ENCODE measurements at regions not wholly inside any gene's neighbourhood (a gene's known extent, or its start where the extent isn't known, plus 50 kb on each side); places are given as distances from the start of the nearest gene placed in this dataset.

- TF ChIP-seq, protein P1, sequence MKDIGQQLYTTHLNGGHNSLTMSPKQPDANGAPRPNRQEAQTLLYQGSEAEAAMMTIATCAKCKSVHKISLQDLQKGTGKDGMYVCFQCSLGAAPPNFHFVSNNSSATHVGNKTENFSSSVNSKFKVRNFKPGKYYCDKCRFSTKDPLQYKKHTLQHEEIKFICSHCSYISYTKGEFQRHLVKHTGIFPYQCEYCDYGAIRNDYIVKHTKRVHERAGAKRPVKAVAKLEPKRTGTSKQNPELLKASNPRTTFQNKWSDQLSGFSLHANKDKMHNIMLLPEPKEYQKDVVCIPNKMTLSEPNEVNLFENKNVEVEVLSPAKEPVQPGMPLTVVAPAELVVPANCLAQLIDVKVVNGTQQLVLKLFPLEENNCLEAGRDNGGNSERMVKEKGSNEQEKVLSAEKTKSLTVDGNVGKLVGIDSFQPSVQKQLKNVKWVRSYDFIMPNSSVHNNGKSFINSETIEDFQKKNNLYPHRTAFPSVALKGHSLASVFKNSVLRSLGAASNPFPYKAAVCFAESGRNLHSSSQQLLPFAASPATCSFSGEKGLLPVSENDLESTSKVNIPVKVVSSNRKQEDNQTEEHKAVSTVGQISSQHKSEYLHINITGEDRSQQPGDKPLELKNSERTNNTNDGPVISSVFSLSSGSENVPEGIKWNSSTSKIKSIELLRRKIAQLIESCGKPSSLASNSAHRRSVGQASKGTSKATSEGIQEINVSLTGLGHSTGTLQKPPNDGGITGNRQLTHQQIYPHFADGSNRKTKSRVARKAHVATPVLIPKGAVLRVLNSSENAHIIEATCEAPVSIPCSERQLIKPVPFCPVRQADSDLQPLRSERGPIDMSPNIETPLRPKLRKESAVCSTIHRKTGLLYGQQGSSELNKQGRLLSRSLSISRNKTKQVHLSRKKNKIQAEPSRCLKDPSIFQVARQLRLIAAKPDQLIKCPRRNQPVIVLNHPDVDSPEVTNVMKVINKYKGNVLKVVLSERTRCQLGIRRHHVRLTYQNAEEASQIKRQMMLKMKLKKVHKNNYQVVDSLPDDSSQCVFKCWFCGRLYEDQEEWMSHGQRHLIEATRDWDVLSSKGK (CRISPR knock-in tag; IDR thresholded peaks at IDR 0.05): no peak
- TF ChIP-seq ZNF445 (CRISPR knock-in tag; IDR thresholded peaks at IDR 0.05; ENCODE audit: low read depth): no peak
- peak; percentile 76 to 87 for TF ChIP-seq TRIM24 (IDR thresholded peaks at IDR 0.05)
- peak; percentile 78 for TF ChIP-seq STAT5A (IDR thresholded peaks at IDR 0.05; ENCODE audit: borderline replicate concordance, low read length)
- no peak for TF ChIP-seq GMEB1 (CRISPR knock-in tag; IDR thresholded peaks at IDR 0.05)
- TF ChIP-seq ARID1B (IDR thresholded peaks at IDR 0.05): peak; percentile 97
- TF ChIP-seq CBFA2T3 (IDR thresholded peaks at IDR 0.05): peak; percentile 95
- TF ChIP-seq LEF1 (IDR thresholded peaks at IDR 0.05): peak; percentile 44; the same call in 1 of the 2 replicates
- TF ChIP-seq SMC3 (conservative IDR thresholded peaks at IDR 0.05; ENCODE audit: insufficient read depth, low read depth, low read length): no peak
- peak; percentile 90 for TF ChIP-seq CBFA2T2 (conservative IDR thresholded peaks at IDR 0.05)
- peak; percentile 91 for TF ChIP-seq MTA2 (IDR thresholded peaks at IDR 0.05; ENCODE audit: low read depth)
- TF ChIP-seq, protein P2, sequence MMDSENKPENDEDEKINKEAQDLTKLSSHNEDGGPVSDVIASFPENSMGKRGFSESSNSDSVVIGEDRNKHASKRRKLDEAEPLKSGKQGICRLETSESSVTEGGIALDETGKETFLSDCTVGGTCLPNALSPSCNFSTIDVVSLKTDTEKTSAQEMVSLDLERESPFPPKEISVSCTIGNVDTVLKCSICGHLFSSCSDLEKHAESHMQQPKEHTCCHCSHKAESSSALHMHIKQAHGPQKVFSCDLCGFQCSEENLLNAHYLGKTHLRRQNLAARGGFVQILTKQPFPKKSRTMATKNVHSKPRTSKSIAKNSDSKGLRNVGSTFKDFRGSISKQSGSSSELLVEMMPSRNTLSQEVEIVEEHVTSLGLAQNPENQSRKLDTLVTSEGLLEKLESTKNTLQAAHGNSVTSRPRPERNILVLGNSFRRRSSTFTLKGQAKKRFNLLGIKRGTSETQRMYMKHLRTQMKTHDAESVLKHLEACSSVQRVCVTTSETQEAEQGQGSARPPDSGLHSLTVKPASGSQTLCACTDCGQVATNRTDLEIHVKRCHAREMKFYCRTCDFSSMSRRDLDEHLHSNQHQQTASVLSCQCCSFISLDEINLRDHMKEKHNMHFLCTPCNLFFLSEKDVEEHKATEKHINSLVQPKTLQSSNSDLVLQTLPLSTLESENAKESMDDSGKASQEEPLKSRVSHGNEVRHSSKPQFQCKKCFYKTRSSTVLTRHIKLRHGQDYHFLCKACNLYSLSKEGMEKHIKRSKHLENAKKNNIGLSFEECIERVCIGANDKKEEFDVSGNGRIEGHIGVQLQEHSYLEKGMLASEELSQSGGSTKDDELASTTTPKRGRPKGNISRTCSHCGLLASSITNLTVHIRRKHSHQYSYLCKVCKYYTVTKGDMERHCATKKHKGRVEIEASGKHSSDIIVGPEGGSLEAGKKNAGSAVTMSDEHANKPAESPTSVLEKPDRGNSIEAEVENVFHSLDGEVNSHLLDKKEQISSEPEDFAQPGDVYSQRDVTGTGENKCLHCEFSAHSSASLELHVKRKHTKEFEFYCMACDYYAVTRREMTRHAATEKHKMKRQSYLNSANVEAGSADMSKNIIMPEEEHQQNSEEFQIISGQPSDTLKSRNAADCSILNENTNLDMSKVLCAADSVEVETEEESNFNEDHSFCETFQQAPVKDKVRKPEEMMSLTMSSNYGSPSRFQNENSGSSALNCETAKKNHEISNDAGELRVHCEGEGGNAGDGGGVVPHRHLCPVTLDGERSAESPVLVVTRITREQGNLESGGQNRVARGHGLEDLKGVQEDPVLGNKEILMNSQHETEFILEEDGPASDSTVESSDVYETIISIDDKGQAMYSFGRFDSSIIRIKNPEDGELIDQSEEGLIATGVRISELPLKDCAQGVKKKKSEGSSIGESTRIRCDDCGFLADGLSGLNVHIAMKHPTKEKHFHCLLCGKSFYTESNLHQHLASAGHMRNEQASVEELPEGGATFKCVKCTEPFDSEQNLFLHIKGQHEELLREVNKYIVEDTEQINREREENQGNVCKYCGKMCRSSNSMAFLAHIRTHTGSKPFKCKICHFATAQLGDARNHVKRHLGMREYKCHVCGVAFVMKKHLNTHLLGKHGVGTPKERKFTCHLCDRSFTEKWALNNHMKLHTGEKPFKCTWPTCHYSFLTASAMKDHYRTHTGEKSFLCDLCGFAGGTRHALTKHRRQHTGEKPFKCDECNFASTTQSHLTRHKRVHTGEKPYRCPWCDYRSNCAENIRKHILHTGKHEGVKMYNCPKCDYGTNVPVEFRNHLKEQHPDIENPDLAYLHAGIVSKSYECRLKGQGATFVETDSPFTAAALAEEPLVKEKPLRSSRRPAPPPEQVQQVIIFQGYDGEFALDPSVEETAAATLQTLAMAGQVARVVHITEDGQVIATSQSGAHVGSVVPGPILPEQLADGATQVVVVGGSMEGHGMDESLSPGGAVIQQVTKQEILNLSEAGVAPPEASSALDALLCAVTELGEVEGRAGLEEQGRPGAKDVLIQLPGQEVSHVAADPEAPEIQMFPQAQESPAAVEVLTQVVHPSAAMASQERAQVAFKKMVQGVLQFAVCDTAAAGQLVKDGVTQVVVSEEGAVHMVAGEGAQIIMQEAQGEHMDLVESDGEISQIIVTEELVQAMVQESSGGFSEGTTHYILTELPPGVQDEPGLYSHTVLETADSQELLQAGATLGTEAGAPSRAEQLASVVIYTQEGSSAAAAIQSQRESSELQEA (IDR thresholded peaks at IDR 0.05; ENCODE audit: low read depth): no peak
- TF ChIP-seq POLR2AphosphoS5 (IDR thresholded peaks at IDR 0.05; ENCODE audit: control insufficient read depth, insufficient read depth, low read depth, low read length): peak; percentile 66
- TF ChIP-seq MBD1 (CRISPR knock-in tag; IDR thresholded peaks at IDR 0.05): no peak
These were observed 401.0 kb downstream of the SUCLG1 start (continued) for GRCh38 chr2:84057917-84058560.
